DND-41 (cell line): ENCODE measurements at regions not wholly inside any gene's neighbourhood (a gene's known extent, or its start where the extent isn't known, plus 50 kb on each side); places are given as distances from the start of the nearest gene placed in this dataset.

Source experiments
- CTCF ChIP-seq: IDR thresholded peaks from 2 replicates; pipeline ENCODE4 v1.5.1; 2012; ENCODE audit warnings: borderline replicate concordance, low read length, moderate library complexity, mild to moderate bottlenecking; ENCODE audit not compliant: poor library complexity, severe bottlenecking; ENCODE audit errors: extremely low read depth
- EZH2 ChIP-seq: IDR thresholded peaks from 3 replicates; pipeline ENCODE4 v1.6.1; 2012; ENCODE audit warnings: borderline replicate concordance, low read depth, mild to moderate bottlenecking, moderate library complexity, low read length, inconsistent platforms; ENCODE audit not compliant: severe bottlenecking

- TF ChIP-seq CTCF = no peak
- no peak for TF ChIP-seq EZH2
Measured at GRCh38 chr1:213767683-213768082, 220.1 kb upstream of the PROX1 start.
